Keratinocyte (primary cell): ENCODE measurements at regions not wholly inside any gene's neighbourhood (a gene's known extent, or its start where the extent isn't known, plus 50 kb on each side); places are given as distances from the start of the nearest gene placed in this dataset.

Experiments used
- EZH2 ChIP-seq: IDR thresholded peaks from one replicate; pipeline ENCODE4 v1.6.1; 2012; ENCODE audit warnings: inconsistent platforms, mild to moderate bottlenecking, low read length, moderate library complexity
- TF ChIP-seq, protein P1 (sequence below), 3 experiments: IDR thresholded peaks in 1 of 3; conservative IDR thresholded peaks in 1 of 3; optimal IDR thresholded peaks in 1 of 3; 2 replicates in 2 of 3; 3 replicates in 1 of 3; pipeline versions ENCODE3 to v1.5.1; 2011; ENCODE audit warnings: low read length in 3 of 3, mild to moderate bottlenecking in 3 of 3, moderate library complexity in 2 of 3, control low read depth in 1 of 3, inconsistent platforms in 1 of 3; ENCODE audit not compliant: insufficient read depth in 2 of 3; ENCODE audit errors: extremely low read depth in 1 of 3

DNA sequence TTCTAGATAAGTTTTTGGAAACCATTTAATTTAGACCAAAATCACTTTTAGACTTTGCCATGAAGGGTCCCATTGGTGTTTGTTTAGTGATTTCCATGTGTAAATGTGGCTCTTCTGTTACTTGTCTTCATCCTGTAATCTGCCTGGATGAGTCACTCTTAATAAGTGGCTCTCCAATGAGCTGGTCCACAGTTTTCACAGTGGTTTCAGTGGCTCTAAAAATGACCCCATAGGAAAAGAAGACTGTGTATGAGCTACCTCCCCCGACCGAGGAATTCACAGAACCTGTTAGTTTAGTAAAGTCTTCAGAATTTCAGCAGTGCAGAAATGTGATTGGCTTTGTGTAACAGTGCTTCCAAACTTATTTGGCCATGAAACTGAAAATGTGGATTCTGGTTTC is 492.0 kb upstream of the MARCKS start:
- TF ChIP-seq, protein P1, sequence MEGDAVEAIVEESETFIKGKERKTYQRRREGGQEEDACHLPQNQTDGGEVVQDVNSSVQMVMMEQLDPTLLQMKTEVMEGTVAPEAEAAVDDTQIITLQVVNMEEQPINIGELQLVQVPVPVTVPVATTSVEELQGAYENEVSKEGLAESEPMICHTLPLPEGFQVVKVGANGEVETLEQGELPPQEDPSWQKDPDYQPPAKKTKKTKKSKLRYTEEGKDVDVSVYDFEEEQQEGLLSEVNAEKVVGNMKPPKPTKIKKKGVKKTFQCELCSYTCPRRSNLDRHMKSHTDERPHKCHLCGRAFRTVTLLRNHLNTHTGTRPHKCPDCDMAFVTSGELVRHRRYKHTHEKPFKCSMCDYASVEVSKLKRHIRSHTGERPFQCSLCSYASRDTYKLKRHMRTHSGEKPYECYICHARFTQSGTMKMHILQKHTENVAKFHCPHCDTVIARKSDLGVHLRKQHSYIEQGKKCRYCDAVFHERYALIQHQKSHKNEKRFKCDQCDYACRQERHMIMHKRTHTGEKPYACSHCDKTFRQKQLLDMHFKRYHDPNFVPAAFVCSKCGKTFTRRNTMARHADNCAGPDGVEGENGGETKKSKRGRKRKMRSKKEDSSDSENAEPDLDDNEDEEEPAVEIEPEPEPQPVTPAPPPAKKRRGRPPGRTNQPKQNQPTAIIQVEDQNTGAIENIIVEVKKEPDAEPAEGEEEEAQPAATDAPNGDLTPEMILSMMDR (optimal IDR thresholded peaks at IDR 0.05 in 1 of 3, IDR thresholded peaks at IDR 0.05 in 1 of 3, conservative IDR thresholded peaks at IDR 0.05 in 1 of 3; ENCODE audit: extremely low read depth in 1 of 3, insufficient read depth in 2 of 3, low read length in 3 of 3): no peak
- TF ChIP-seq EZH2: no peak
